Activated CD8-positive, alpha-beta T cell treated with anti-CD3 and anti-CD28 coated beads for 36 hours (primary cell): ENCODE measurements at regions not wholly inside any gene's neighbourhood (a gene's known extent, or its start where the extent isn't known, plus 50 kb on each side); places are given as distances from the start of the nearest gene placed in this dataset.
A peak's percentile ranks its signal among the peaks of the same experiment; 100 is the strongest.
"Not testable (repeated sequence)": the region's sequence is repeated elsewhere in the genome, so short reads cannot be mapped to it uniquely, and the experiment has no call there.

Source experiments
- ATAC-seq: fragments of 200-7000 bp; cut with Tn5 transposase; one replicate; pipeline ENCODE4 v1.10.0; 2021; ENCODE audit warnings: mild to moderate bottlenecking, moderate library complexity
- CTCF ChIA-PET: fragments of 350-600 bp; sonication (Branson Sonifier 250); formaldehyde crosslinking; loops from one replicate; lab custom pipeline; 2021; ENCODE audit warnings: antibody characterized with exemption; lab: Charles Lee
- POLR2A ChIA-PET: fragments of 350-600 bp; sonication (Branson Sonifier 250); formaldehyde crosslinking; loops from one replicate; lab custom pipeline; 2021; ENCODE audit warnings: antibody characterized with exemption; lab: Charles Lee
- DNase-seq: peaks from one replicate; pipeline ENCODE4 v3.0.0-alpha.2; 2020
- H3K27ac Mint-ChIP-seq: one replicate; pipeline ENCODE4 v1.8.0; 2021; ENCODE audit warnings: mild to moderate bottlenecking, mixed read lengths
- H3K27me3 Mint-ChIP-seq: one replicate; pipeline ENCODE4 v1.8.0; 2021; ENCODE audit warnings: mixed read lengths
- H3K36me3 Mint-ChIP-seq: one replicate; pipeline ENCODE4 v1.8.0; 2021; ENCODE audit warnings: low read depth, mixed read lengths
- H3K4me1 Mint-ChIP-seq: one replicate; pipeline ENCODE4 v1.8.0; 2021; ENCODE audit warnings: low read depth, mixed read lengths
- H3K4me3 Mint-ChIP-seq: one replicate; pipeline ENCODE4 v1.8.0; 2021; ENCODE audit warnings: mild to moderate bottlenecking, moderate library complexity, mixed read lengths
- H3K9me3 Mint-ChIP-seq: one replicate; pipeline ENCODE4 v1.8.0; 2021; ENCODE audit warnings: mixed read lengths
- intact Hi-C: fragments of 100-400 bp; cut with micrococcal nuclease; formaldehyde crosslinking; loops from one replicate; pipeline ENCODE4 v1.10.0; 2022
- TF ChIP-seq, protein P1 (sequence below): fragments of 200-600 bp; IDR thresholded peaks from one replicate; pipeline ENCODE4 v1.8.0; 2022; ENCODE audit warnings: antibody characterized with exemption, mild to moderate bottlenecking

GRCh38 chr1:148289647-148290046 lies 137.6 kb upstream of the NBPF11 start:
- no peaks in the 10 kb centered on the region for H3K4me1 Mint-ChIP-seq
- no peak overlapping the region for H3K27ac Mint-ChIP-seq
- POLR2A ChIA-PET = no interaction called here
- CTCF ChIA-PET = no interaction called here
- intact Hi-C loops = no loop called here
- H3K27me3 Mint-ChIP-seq = peaks cover 9% of the 10 kb centered on the region
- ATAC-seq (no peak), DNase-seq (no peak)
- no peak overlapping the region for H3K4me3 Mint-ChIP-seq
- no peaks in the 10 kb centered on the region for H3K9me3 Mint-ChIP-seq
- H3K36me3 Mint-ChIP-seq = no peaks in the 10 kb centered on the region
- TF ChIP-seq, protein P1, sequence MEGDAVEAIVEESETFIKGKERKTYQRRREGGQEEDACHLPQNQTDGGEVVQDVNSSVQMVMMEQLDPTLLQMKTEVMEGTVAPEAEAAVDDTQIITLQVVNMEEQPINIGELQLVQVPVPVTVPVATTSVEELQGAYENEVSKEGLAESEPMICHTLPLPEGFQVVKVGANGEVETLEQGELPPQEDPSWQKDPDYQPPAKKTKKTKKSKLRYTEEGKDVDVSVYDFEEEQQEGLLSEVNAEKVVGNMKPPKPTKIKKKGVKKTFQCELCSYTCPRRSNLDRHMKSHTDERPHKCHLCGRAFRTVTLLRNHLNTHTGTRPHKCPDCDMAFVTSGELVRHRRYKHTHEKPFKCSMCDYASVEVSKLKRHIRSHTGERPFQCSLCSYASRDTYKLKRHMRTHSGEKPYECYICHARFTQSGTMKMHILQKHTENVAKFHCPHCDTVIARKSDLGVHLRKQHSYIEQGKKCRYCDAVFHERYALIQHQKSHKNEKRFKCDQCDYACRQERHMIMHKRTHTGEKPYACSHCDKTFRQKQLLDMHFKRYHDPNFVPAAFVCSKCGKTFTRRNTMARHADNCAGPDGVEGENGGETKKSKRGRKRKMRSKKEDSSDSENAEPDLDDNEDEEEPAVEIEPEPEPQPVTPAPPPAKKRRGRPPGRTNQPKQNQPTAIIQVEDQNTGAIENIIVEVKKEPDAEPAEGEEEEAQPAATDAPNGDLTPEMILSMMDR = no peak

DNA sequence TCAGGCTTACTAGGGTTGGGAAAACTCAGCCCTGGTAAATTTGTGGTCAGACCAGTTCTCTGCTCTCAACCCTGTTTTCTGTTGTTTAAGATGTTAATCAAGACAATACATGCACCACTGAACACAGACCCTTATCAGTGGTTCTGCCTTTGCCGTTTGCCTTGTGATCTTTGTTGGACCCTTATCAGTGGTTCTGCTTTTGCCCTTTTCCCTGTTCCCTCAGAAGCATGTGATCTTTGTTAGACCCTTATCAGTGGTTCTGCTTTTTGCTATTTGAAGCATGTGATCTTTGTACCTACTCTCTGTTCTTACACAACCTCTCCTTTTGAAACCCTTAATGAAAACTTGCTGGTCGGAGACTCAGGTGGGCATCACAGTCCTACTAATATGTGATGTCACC lies 133.9 kb upstream of the NBPF11 start:
- H3K36me3 Mint-ChIP-seq, H3K9me3 Mint-ChIP-seq, ATAC-seq, H3K27me3 Mint-ChIP-seq, CTCF ChIA-PET, DNase-seq, H3K27ac Mint-ChIP-seq, H3K4me3 Mint-ChIP-seq, intact Hi-C loops, POLR2A ChIA-PET, H3K4me1 Mint-ChIP-seq: not testable (repeated sequence)

DNA sequence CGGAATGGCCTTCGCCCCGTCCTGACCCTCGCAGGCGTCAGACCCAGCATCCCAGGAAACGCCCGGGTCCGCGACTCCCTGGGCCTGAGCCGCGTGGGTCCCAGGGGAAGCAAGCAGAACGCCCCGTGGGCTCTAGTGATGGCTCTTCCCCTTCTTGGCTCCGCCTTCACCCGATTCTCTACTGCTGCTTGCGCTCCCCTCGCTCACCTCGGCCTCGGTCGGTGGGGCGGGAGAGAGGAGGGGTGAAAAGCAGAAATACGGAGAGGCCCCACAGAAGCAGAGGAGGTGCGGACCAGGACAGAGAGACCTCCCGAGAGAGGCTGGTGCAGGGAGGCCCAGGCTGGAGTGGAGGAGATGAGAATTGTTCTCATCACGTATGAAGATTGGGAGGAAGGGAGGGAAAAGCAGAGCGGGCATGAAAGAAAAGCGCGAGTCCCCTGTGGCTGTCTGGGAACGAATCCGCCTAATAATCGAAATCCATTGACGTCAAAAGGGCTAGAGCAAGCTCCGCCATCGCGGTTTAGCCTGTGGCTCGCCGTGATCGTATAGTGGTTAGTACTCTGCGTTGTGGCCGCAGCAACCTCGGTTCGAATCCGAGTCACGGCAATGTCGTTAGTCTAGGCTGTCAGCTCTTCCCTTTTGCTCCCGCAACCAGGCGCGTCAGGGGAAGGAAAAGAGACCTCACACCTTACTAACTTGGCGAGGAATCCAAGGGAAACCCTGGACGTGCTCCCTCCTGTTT lies 128.9 kb upstream of the NBPF11 start:
- Mint-ChIP-seq H3K27me3 (peaks cover 16% of the 10 kb centered on the region), H3K4me3 (peak overlapping the region; percentile 82), H3K27ac (peak overlapping the region; percentile 85)
- ATAC-seq = peak; percentile 85
- H3K9me3 Mint-ChIP-seq, H3K4me1 Mint-ChIP-seq, CTCF ChIA-PET, H3K36me3 Mint-ChIP-seq, DNase-seq, intact Hi-C loops: not testable (repeated sequence)
- POLR2A ChIA-PET = interaction anchor here (1.1 to 2.1 kb wide), 2 partner anchors 18 to 53 kb away, joined by 4 to 9 read pairs; no protein-coding TSS in a partner anchor

DNA sequence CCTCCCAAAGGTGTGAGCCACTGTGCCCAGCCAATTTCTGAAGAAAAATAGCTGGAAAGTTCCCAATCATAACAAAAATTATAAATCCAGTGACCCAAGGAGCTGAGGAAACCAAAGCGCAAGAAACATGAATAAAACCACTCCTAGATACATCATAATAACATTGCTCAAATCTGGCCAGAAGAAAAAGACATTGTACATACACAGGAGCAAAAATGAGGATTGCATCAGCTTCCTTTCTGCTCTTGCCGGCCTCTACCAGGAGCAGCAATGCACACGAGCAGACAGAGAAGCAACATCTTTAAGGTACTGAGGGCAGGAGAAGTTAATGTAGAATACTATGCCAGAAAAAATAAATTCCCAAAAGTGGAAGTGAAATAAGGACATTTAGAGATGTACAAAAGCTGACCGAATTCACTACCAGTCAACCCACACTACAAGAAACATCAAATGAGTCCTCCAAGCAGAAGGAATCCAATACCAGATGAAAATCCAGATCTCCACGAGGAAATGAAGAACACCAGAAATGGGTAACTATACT lies 127.0 kb upstream of the NBPF11 start:
- Mint-ChIP-seq H3K4me3 (peak overlapping the region; percentile 82), H3K27me3 (peaks cover 22% of the 10 kb centered on the region), H3K27ac (peak overlapping the region; percentile 31)
- H3K9me3 Mint-ChIP-seq, ATAC-seq, DNase-seq, CTCF ChIA-PET, H3K4me1 Mint-ChIP-seq, intact Hi-C loops, H3K36me3 Mint-ChIP-seq: not testable (repeated sequence)
- POLR2A ChIA-PET = interaction anchor here (0.6 to 2.1 kb wide), 3 partner anchors 16 to 55 kb away, joined by 3 to 9 read pairs (median 7); no protein-coding TSS in a partner anchor

DNA sequence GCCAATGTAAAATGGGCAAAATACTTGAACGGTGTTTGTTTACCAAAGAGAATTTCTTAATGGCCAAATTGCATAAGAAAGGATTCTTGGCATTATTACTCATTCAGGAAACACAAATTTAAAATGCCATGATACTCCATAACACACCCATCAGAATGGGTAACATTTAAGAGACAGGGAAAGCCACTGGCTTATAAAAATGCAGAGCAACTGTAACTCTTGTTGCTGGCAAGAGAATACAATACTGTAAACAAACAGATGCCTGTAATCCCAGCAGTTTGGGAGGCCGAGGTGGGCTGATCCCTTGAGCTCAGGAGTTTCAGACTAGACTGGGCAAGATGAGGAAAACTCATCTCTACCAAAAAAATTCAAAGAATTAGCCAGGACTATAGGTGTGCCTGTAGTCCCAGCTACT lies 125.8 kb upstream of the NBPF11 start:
- DNase-seq, ATAC-seq, H3K27ac Mint-ChIP-seq, H3K4me3 Mint-ChIP-seq, CTCF ChIA-PET, H3K4me1 Mint-ChIP-seq, H3K36me3 Mint-ChIP-seq, POLR2A ChIA-PET, H3K9me3 Mint-ChIP-seq, intact Hi-C loops: not testable (repeated sequence)
- peaks cover 29% of the 10 kb centered on the region for H3K27me3 Mint-ChIP-seq

- POLR2A ChIA-PET = interaction anchor here (1.2 kb wide), 1 partner anchor 67 kb away, joined by 4 read pairs; no protein-coding TSS in a partner anchor
- H3K9me3 Mint-ChIP-seq, H3K36me3 Mint-ChIP-seq, ATAC-seq, CTCF ChIA-PET, DNase-seq, H3K27ac Mint-ChIP-seq, intact Hi-C loops, H3K27me3 Mint-ChIP-seq, H3K4me3 Mint-ChIP-seq: not testable (repeated sequence)
- H3K4me1 Mint-ChIP-seq = peaks cover 18% of the 10 kb centered on the region
Observed at GRCh38 chr1:148267066-148267465, 115.0 kb upstream of the NBPF11 start.

- Mint-ChIP-seq H3K36me3 (no peaks in the 10 kb centered on the region), H3K9me3 (no peaks in the 10 kb centered on the region), H3K27me3 (peaks cover 9% of the 10 kb centered on the region), H3K4me3 (peak overlapping the region; percentile 77), H3K4me1 (peaks cover 18% of the 10 kb centered on the region), H3K27ac (no peak overlapping the region)
- TF ChIP-seq, protein P1 = no peak
- intact Hi-C loops = loop anchor here (5.0 kb wide), 1 partner anchor 68 kb away; no protein-coding TSS in a partner anchor
- ATAC-seq (no peak), DNase-seq (peak; percentile 46)
- CTCF ChIA-PET = no interaction called here
- POLR2A ChIA-PET = interaction anchor here (2.1 kb wide), 1 partner anchor 11 kb away, joined by 24 read pairs; no protein-coding TSS in a partner anchor
Observed at GRCh38 chr1:148264374-148265276, 112.5 kb upstream of the NBPF11 start.
